Left lung (tissue), 4 donors: ENCODE measurements at regions not wholly inside any gene's neighbourhood (a gene's known extent, or its start where the extent isn't known, plus 50 kb on each side); places are given as distances from the start of the nearest gene placed in this dataset.

Experiments
- ATAC-seq: fragments of 200-7000 bp; cut with Tn5 transposase; one replicate; pipeline ENCODE4 v1.9.1; 2020; ENCODE audit warnings: moderate library complexity
- DNase-seq, 4 donors: peaks; one replicate each; pipeline ENCODE4 v3.0.0-alpha.2; 2013 to 2020
- H3K27ac ChIP-seq, 2 donors: fragments of 200-600 bp; sonication (generic) in 1 of 2; one replicate each; pipeline versions ENCODE4 v1.5.0 to v1.8.0; 2020 to 2021
- H3K27me3 ChIP-seq, 2 donors: fragments of 200-600 bp; sonication (generic) in 1 of 2; one replicate each; pipeline versions ENCODE4 v1.5.0 to v1.8.0; 2020 to 2021
- H3K36me3 ChIP-seq, 2 donors: fragments of 200-600 bp; sonication (generic) in 1 of 2; one replicate each; pipeline versions ENCODE4 v1.5.0 to v1.8.0; 2020 to 2021
- H3K4me1 ChIP-seq, 2 donors: fragments of 200-600 bp; one replicate each; pipeline ENCODE4 v1.8.0; 2021
- H3K4me3 ChIP-seq, 2 donors: fragments of 200-600 bp; sonication (generic) in 1 of 2; one replicate each; pipeline versions ENCODE4 v1.5.0 to v1.8.0; 2020 to 2021; ENCODE audit warnings: mild to moderate bottlenecking in 1 of 2
- H3K9me3 ChIP-seq, 2 donors: fragments of 200-600 bp; sonication (generic) in 1 of 2; one replicate each; pipeline versions ENCODE4 v1.5.0 to v1.8.0; 2020 to 2021
- intact Hi-C, 2 donors: fragments of 100-400 bp; cut with DNase I; formaldehyde crosslinking; loops; one replicate each; pipeline versions ENCODE4 v1.11.2 to v1.14.2; 2022
- TF ChIP-seq, protein P1 (sequence below), 2 donors: fragments of 200-600 bp; sonication (generic) in 1 of 2; IDR thresholded peaks; one replicate each; pipeline versions ENCODE4 v1.5.0 to v1.8.0; 2021; ENCODE audit warnings: antibody characterized with exemption in 2 of 2
- donor health status: DM: no; HTN: yes; CAD: no.
- donor health status: DM: no; HTN: no; CAD: no.

DNA sequence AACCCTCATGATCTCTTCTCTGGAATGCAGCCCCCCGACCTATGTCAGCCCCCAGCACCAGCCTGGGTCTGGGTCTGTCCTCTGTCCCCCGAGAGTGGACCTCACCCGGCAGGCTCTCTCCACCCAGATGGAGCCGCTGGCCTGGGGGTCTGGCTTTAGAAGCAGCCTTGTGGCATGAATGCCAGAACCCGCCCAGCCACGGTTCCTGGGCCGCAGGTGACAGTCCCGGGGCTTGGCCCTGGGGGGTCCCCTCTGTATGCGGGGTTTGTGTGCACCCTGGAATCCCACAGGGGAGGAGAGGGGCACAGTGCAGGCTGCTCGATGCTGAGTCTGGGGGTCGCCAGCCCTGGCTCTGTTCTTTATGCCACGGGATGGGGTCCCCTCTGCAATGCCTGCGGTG is 96.0 kb upstream of the ACTRT2 start:
- Histone ChIP-seq H3K9me3 (no peaks in the 10 kb centered on the region), H3K4me3 (no peak overlapping the region), H3K36me3 (no peaks in the 10 kb centered on the region), H3K4me1 (no peaks in the 10 kb centered on the region), H3K27me3 (peaks cover 0 to 75% of the 10 kb centered on the region in 2 donors), H3K27ac (no peak overlapping the region)
- no peak for DNase-seq
- TF ChIP-seq, protein P1, sequence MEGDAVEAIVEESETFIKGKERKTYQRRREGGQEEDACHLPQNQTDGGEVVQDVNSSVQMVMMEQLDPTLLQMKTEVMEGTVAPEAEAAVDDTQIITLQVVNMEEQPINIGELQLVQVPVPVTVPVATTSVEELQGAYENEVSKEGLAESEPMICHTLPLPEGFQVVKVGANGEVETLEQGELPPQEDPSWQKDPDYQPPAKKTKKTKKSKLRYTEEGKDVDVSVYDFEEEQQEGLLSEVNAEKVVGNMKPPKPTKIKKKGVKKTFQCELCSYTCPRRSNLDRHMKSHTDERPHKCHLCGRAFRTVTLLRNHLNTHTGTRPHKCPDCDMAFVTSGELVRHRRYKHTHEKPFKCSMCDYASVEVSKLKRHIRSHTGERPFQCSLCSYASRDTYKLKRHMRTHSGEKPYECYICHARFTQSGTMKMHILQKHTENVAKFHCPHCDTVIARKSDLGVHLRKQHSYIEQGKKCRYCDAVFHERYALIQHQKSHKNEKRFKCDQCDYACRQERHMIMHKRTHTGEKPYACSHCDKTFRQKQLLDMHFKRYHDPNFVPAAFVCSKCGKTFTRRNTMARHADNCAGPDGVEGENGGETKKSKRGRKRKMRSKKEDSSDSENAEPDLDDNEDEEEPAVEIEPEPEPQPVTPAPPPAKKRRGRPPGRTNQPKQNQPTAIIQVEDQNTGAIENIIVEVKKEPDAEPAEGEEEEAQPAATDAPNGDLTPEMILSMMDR (IDR thresholded peaks at IDR 0.05) = no peak
- intact Hi-C loops = no loop called here
- no peak for ATAC-seq

DNA sequence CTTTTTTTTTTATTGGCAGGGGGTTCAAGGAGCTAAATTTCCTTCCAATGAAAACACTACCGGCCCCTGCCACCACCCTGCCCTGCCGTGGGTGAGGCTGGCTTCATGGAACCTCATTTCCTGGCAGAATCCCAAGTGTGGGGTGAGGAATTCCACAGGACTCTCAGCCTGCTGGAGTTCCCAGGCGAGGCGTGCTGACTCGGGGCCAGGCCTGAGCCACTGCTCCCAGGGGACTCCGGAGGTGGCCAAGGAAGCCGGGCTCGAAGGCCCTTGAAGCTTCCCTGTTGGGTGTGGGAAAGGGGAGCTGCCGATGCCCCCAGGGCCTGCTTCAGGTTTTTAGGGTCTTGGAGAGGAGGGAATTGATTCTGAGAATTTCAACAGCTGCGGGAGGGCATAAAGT is 95.3 kb upstream of the ACTRT2 start:
- Histone ChIP-seq H3K4me3 (no peak overlapping the region), H3K4me1 (no peaks in the 10 kb centered on the region), H3K27me3 (peaks cover 0 to 75% of the 10 kb centered on the region in 2 donors), H3K27ac (no peak overlapping the region), H3K36me3 (no peaks in the 10 kb centered on the region), H3K9me3 (no peaks in the 10 kb centered on the region)
- ATAC-seq (peak; percentile 11), DNase-seq (peak in 2 of 4 donors; percentile 28 to 49)
- TF ChIP-seq, protein P1 (IDR thresholded peaks at IDR 0.05) = no peak
- intact Hi-C loops = no loop called here

DNA sequence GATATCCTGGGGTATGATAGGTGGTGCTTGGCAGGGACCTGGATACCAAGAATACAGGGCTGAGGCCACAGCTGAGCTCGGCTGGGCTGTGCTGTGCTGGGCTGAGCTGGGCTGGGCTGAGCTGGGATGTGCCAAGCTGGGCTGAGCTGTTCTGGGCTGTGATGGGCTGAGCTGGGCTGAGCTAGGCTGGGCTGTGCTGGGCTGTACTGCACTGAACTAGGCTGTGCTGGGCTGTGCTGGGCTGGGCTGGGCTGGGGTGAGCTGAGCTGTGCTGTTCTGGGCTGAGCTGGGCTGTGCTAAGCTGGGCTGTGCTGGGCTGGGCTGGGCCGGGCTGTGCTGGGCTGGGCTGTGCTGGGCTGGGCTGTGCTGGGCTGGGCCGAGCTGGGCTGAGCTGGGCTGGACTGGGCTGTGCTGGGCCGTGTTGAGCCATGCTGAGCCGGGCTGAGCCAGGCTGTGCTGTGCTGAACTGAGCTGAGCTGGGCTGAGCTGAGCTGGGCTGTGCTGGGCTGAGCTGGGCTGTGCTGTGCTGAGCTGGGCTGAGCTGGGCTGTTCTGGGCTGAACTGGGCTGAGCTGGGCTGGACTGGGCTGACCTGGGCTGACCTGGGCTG is 94.7 kb upstream of the ACTRT2 start:
- intact Hi-C loops = no loop called here
- ATAC-seq (no peak), DNase-seq (no peak)
- TF ChIP-seq, protein P1 (IDR thresholded peaks at IDR 0.05) = no peak
- Histone ChIP-seq H3K9me3 (no peaks in the 10 kb centered on the region), H3K4me3 (no peak overlapping the region), H3K27ac (no peak overlapping the region), H3K36me3 (no peaks in the 10 kb centered on the region), H3K27me3 (peaks cover 0 to 80% of the 10 kb centered on the region in 2 donors), H3K4me1 (no peaks in the 10 kb centered on the region)

DNA sequence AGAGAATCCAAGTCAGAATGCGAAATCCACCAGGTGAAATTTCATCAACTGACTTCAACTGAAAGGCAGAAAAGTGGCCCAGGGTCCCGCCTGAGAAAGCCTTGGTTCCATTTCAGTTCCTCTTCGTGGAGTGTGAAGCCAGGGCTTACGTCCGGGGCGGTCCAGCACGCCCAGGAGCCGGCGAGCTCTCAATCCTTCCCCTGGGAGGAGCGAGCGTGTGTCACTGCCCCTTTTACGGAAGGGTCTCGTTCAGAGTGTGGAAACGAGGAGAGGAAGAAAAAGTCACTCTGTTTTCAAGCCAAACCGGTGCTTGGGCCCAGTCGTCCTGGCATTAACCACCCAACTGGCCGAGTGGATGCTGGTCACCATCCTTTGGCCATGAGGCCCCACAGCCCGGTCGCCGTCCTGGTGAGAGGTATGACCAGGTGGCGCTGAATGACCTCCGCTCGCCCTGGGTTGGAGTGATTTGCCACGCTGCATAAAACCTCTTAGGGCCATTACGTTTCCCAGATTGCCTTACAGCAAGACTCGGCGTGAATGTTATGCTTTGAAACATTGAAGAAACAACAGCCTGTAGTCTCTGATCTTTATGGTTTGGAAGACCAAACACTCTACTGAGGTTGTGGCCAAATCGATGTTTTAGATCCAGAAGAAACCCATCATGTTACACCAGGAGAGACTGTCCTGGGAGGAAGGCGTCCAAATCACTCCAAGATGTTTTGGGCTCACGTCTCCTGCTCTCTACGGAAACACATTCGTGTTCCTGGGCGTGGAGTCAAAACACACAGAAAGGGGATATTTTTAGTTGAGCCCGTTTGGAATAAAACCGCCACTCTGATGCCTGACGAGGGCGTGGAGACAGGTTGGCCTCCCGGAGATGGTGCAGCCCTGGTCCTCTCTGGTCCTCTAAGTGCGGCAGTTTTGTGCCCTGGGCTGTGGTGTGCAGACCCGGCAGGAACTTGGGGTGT is 93.6 kb upstream of the ACTRT2 start:
- no peak for ATAC-seq
- peak in 2 of 4 donors; percentile 53 to 76 for DNase-seq
- H3K27ac ChIP-seq = no peak overlapping the region
- no peaks in the 10 kb centered on the region for H3K4me1 ChIP-seq
- H3K9me3 ChIP-seq = no peaks in the 10 kb centered on the region
- peaks cover 0 to 82% of the 10 kb centered on the region in 2 donors for H3K27me3 ChIP-seq
- intact Hi-C loops = no loop called here
- TF ChIP-seq, protein P1 (IDR thresholded peaks at IDR 0.05) = no peak
- no peaks in the 10 kb centered on the region for H3K36me3 ChIP-seq
- no peak overlapping the region for H3K4me3 ChIP-seq
